ENCODE measurements at regions not wholly inside any gene's neighbourhood (a gene's known extent, or its start where the extent isn't known, plus 50 kb on each side); places are given as distances from the start of the nearest gene placed in this dataset.

GRCh38 chr9:105973951-105974351 lies 279.6 kb downstream of the TMEM38B start:
- TF ChIP-seq EZH2 (IDR thresholded peaks at IDR 0.05; ENCODE audit: borderline replicate concordance, low read depth, low read length, severe bottlenecking) (no peak), CTCF (IDR thresholded peaks at IDR 0.05; ENCODE audit: borderline replicate concordance, extremely low read depth, low read length, poor library complexity, severe bottlenecking) (no peak)
- DNase-seq (no peak), ATAC-seq (ENCODE audit: insufficient read depth, low read depth) (no peak)
- H3K9ac ChIP-seq (ENCODE audit: low read depth, low read length): no peak overlapping the region
- H2AFZ ChIP-seq (ENCODE audit: low read depth, low read length): no peak overlapping the region
- H3K9me3 ChIP-seq (ENCODE audit: insufficient read depth, low read length, severe bottlenecking): no peaks in the 10 kb centered on the region
- no peaks in the 10 kb centered on the region for H3K27me3 ChIP-seq (ENCODE audit: insufficient read depth, low read length, poor library complexity)
- H3K79me2 ChIP-seq (ENCODE audit: insufficient read depth, low read length): no peaks in the 10 kb centered on the region
- no peak overlapping the region for H3K4me3 ChIP-seq (ENCODE audit: low read depth in 1 of 2, low read length in 2 of 2)
- no peaks in the 10 kb centered on the region for H3K36me3 ChIP-seq (ENCODE audit: insufficient read depth, low read length)
- no peaks in the 10 kb centered on the region for H4K20me1 ChIP-seq (ENCODE audit: insufficient read depth, low read length)
- H3K27ac ChIP-seq (ENCODE audit: low read length): no peak overlapping the region
- H3K4me2 ChIP-seq (ENCODE audit: insufficient read depth, low read length): no peak overlapping the region
- no peaks in the 10 kb centered on the region for H3K4me1 ChIP-seq (ENCODE audit: insufficient read depth, low read length)

GRCh38 chr9:105975886-105976645 lies 281.7 kb downstream of the TMEM38B start:
- no peak for ATAC-seq (ENCODE audit: insufficient read depth, low read depth)
- Histone ChIP-seq H3K36me3 (ENCODE audit: insufficient read depth, low read length) (no peaks in the 10 kb centered on the region), H3K27me3 (ENCODE audit: insufficient read depth, low read length, poor library complexity) (no peaks in the 10 kb centered on the region), H3K4me3 (ENCODE audit: low read depth in 1 of 2, low read length in 2 of 2) (no peak overlapping the region), H4K20me1 (ENCODE audit: insufficient read depth, low read length) (no peaks in the 10 kb centered on the region), H3K4me2 (ENCODE audit: insufficient read depth, low read length) (no peak overlapping the region), H3K9ac (ENCODE audit: low read depth, low read length) (no peak overlapping the region), H3K79me2 (ENCODE audit: insufficient read depth, low read length) (no peaks in the 10 kb centered on the region), H3K27ac (ENCODE audit: low read length) (no peak overlapping the region), H2AFZ (ENCODE audit: low read depth, low read length) (no peak overlapping the region), H3K9me3 (ENCODE audit: insufficient read depth, low read length, severe bottlenecking) (no peaks in the 10 kb centered on the region), H3K4me1 (ENCODE audit: insufficient read depth, low read length) (no peaks in the 10 kb centered on the region)
- no peak for DNase-seq
- TF ChIP-seq CTCF (IDR thresholded peaks at IDR 0.05; ENCODE audit: borderline replicate concordance, extremely low read depth, low read length, poor library complexity, severe bottlenecking): no peak
- TF ChIP-seq EZH2 (IDR thresholded peaks at IDR 0.05; ENCODE audit: borderline replicate concordance, low read depth, low read length, severe bottlenecking): no peak

GRCh38 chr9:105978336-105978735 lies 284.0 kb downstream of the TMEM38B start:
- Histone ChIP-seq H3K9me3 (ENCODE audit: insufficient read depth, low read length, severe bottlenecking) (no peaks in the 10 kb centered on the region), H4K20me1 (ENCODE audit: insufficient read depth, low read length) (no peaks in the 10 kb centered on the region), H3K27me3 (ENCODE audit: insufficient read depth, low read length, poor library complexity) (no peaks in the 10 kb centered on the region), H3K4me3 (ENCODE audit: low read depth in 1 of 2, low read length in 2 of 2) (no peak overlapping the region), H3K9ac (ENCODE audit: low read depth, low read length) (no peak overlapping the region), H2AFZ (ENCODE audit: low read depth, low read length) (no peak overlapping the region), H3K27ac (ENCODE audit: low read length) (no peak overlapping the region), H3K36me3 (ENCODE audit: insufficient read depth, low read length) (no peaks in the 10 kb centered on the region), H3K4me2 (ENCODE audit: insufficient read depth, low read length) (no peak overlapping the region), H3K4me1 (ENCODE audit: insufficient read depth, low read length) (no peaks in the 10 kb centered on the region), H3K79me2 (ENCODE audit: insufficient read depth, low read length) (no peaks in the 10 kb centered on the region)
- TF ChIP-seq EZH2 (IDR thresholded peaks at IDR 0.05; ENCODE audit: borderline replicate concordance, low read depth, low read length, severe bottlenecking) (no peak), CTCF (IDR thresholded peaks at IDR 0.05; ENCODE audit: borderline replicate concordance, extremely low read depth, low read length, poor library complexity, severe bottlenecking) (no peak)
- ATAC-seq (ENCODE audit: insufficient read depth, low read depth) (no peak), DNase-seq (no peak)

All from DND-41 (cell line).